PC-3 (cell line): ENCODE measurements at regions not wholly inside any gene's neighbourhood (a gene's known extent, or its start where the extent isn't known, plus 50 kb on each side); places are given as distances from the start of the nearest gene placed in this dataset.

Experiments
- ATAC-seq: fragments of 200-7000 bp; cut with Tn5 transposase; 2 replicates; pipeline ENCODE4 v1.9.1; 2020; ENCODE audit warnings: mild to moderate bottlenecking, moderate library complexity
- BruUV-seq: library from RNA; stranded (reverse); fragments of 400-500 nt; replicated peaks from 2 replicates; lab custom pipeline; 2021; lab: Mats Ljungman, UMichigan
- CTCF ChIA-PET: fragments of 300-600 bp; sonication (Branson Sonifier 250); formaldehyde crosslinking; loops from one replicate; lab custom pipeline; 2022; ENCODE audit warnings: antibody characterized with exemption; lab: Charles Lee
- POLR2A ChIA-PET: fragments of 300-600 bp; sonication (Branson Sonifier 250); formaldehyde crosslinking; loops from one replicate; lab custom pipeline; 2022; ENCODE audit warnings: antibody characterized with exemption; ENCODE audit not compliant: unreplicated experiment; lab: Charles Lee
- DNase-seq: peaks from one replicate; pipeline ENCODE4 v3.0.0-alpha.2; 2015
- H2AFZ ChIP-seq: fragments of 300-600 bp; sonication (generic); 2 replicates; pipeline ENCODE4 v1.6.0; 2016; ENCODE audit warnings: antibody characterized with exemption, low read length
- H3F3A ChIP-seq: fragments of 300-600 bp; sonication (generic); one replicate; pipeline ENCODE4 v1.6.0; 2017; ENCODE audit warnings: antibody characterized with exemption, low read length, control low read depth, mild to moderate bottlenecking; ENCODE audit not compliant: unreplicated experiment
- H3K27ac ChIP-seq: fragments of 300-600 bp; sonication (generic); 2 replicates; pipeline ENCODE4 v1.5.1; 2016; ENCODE audit warnings: mild to moderate bottlenecking, low read length
- H3K27me3 ChIP-seq: fragments of 300-600 bp; sonication (generic); 2 replicates; pipeline ENCODE4 v1.6.1; 2016; ENCODE audit warnings: low read length, mixed read lengths
- H3K36me3 ChIP-seq: fragments of 300-600 bp; sonication (generic); 2 replicates; pipeline ENCODE4 v1.6.1; 2016; ENCODE audit warnings: low read depth, mixed run types, low read length, mixed read lengths
- H3K4me1 ChIP-seq: fragments of 300-600 bp; sonication (generic); 2 replicates; pipeline ENCODE4 v1.5.1; 2016; ENCODE audit warnings: low read length; ENCODE audit not compliant: insufficient read depth
- H3K4me2 ChIP-seq: fragments of 300-600 bp; sonication (generic); 2 replicates; pipeline ENCODE4 v1.6.0; 2016; ENCODE audit warnings: low read length
- H3K4me3 ChIP-seq: fragments of 300-600 bp; sonication (generic); 2 replicates; pipeline ENCODE4 v1.5.1; 2016; ENCODE audit warnings: mild to moderate bottlenecking, low read length, mixed read lengths
- H3K79me2 ChIP-seq: fragments of 300-600 bp; sonication (generic); 2 replicates; pipeline ENCODE4 v1.6.1; 2017; ENCODE audit warnings: low read length, mixed read lengths
- H3K9ac ChIP-seq: fragments of 300-600 bp; sonication (generic); 2 replicates; pipeline ENCODE4 v1.6.0; 2016; ENCODE audit warnings: mild to moderate bottlenecking, low read length
- H3K9me2 ChIP-seq: fragments of 300-600 bp; sonication (generic); replicated peaks from 2 replicates; pipeline ENCODE4 v1.6.1; 2016; ENCODE audit warnings: mixed run types, low read length, mixed read lengths
- H3K9me3 ChIP-seq: fragments of 300-600 bp; sonication (generic); 2 replicates; pipeline ENCODE4 v1.6.1; 2016; ENCODE audit warnings: low read length, mixed read lengths
- H4K20me1 ChIP-seq: fragments of 300-600 bp; sonication (generic); 2 replicates; pipeline ENCODE4 v1.6.1; 2016; ENCODE audit warnings: low read length, mixed read lengths
- CTCF ChIP-seq: fragments of 300-600 bp; sonication (generic); conservative IDR thresholded peaks from 2 replicates; pipeline ENCODE4 v1.5.1; 2017; ENCODE audit warnings: antibody characterized with exemption, low read depth, mild to moderate bottlenecking, low read length
- EZH2 ChIP-seq: fragments of 300-600 bp; sonication (generic); IDR thresholded peaks from one replicate; pipeline ENCODE4 v1.6.1; 2017; ENCODE audit warnings: antibody characterized with exemption, mild to moderate bottlenecking, low read length; ENCODE audit not compliant: unreplicated experiment
- EZH2phosphoT487 ChIP-seq: fragments of 300-600 bp; sonication (generic); IDR thresholded peaks from 2 replicates; pipeline ENCODE4 v1.6.1; 2018; ENCODE audit warnings: mild to moderate bottlenecking, antibody characterized with exemption, low read length, borderline replicate concordance
- intact Hi-C: fragments of 100-400 bp; cut with micrococcal nuclease; formaldehyde crosslinking; loops from 2 replicates; pipeline ENCODE4 v1.9.0; 2023

GRCh38 chr3:186425788-186426730 lies 64.0 kb upstream of the DGKG start:
- peaks cover 30% of the 10 kb centered on the region for H3K4me1 ChIP-seq
- H3K4me3 ChIP-seq = no peak overlapping the region
- H3F3A ChIP-seq = no peaks in the 10 kb centered on the region
- 0 out of 2 replicates have a peak overlapping the region, but pooled peaks have one; percentile 2 for H2AFZ ChIP-seq
- H3K9ac ChIP-seq = no peak overlapping the region
- H3K27me3 ChIP-seq = no peaks in the 10 kb centered on the region
- H3K4me2 ChIP-seq = peak overlapping the region; percentile 55
- H3K9me2 ChIP-seq = no peaks in the 10 kb centered on the region
- ChIA-PET POLR2A (interaction anchor here (0.6 kb wide), 1 partner anchor 490 kb away, joined by 3 read pairs; no protein-coding TSS in a partner anchor), CTCF (interaction anchor here (0.6 kb wide), 1 partner anchor 153 kb away, joined by 12 read pairs; no protein-coding TSS in a partner anchor)
- BruUV-seq = no TSS peak
- H3K9me3 ChIP-seq = no peaks in the 10 kb centered on the region
- peak overlapping the region; percentile 60 for H3K27ac ChIP-seq
- intact Hi-C loops = loop anchor here (1.0 to 2.0 kb wide), 2 partner anchors 8 to 27 kb away; no protein-coding TSS in a partner anchor
- TF ChIP-seq EZH2phosphoT487 = no peak
- no peak for TF ChIP-seq EZH2
- TF ChIP-seq CTCF = peak; percentile 62
- peak; percentile 81 for DNase-seq
- no peaks in the 10 kb centered on the region for H4K20me1 ChIP-seq
- no peaks in the 10 kb centered on the region for H3K36me3 ChIP-seq
- peak; percentile 89 for ATAC-seq
- no peaks in the 10 kb centered on the region for H3K79me2 ChIP-seq

DNA sequence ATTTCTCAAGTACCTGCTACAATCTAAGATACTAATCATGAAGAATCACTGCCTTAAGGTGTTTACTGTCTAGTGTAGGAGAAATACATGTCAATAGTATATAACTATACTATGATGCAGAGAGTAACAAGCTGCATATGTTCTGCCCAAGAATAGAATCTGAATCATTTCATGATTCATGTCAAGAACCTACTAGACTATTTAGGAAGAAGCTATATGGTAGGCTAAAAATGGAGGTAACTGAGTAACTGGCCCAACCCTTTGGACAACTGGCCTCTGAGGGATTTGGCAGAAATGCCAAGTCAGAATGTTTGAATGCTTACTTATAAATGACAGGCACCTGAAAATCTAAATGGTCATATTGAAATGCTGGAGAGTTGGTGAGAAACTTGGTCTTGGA lies 59.9 kb upstream of the DGKG start:
- Histone ChIP-seq H3K9me2 (no peaks in the 10 kb centered on the region), H3K79me2 (no peaks in the 10 kb centered on the region), H3K9me3 (no peaks in the 10 kb centered on the region), H3K4me2 (no peak overlapping the region), H3F3A (no peaks in the 10 kb centered on the region), H3K4me1 (peaks cover 52% of the 10 kb centered on the region), H2AFZ (no peak overlapping the region), H3K27ac (no peak overlapping the region), H4K20me1 (no peaks in the 10 kb centered on the region), H3K27me3 (no peaks in the 10 kb centered on the region), H3K36me3 (no peaks in the 10 kb centered on the region), H3K4me3 (no peak overlapping the region), H3K9ac (no peak overlapping the region)
- ChIA-PET POLR2A (no interaction called here), CTCF (no interaction called here)
- ATAC-seq = no peak
- TF ChIP-seq EZH2phosphoT487 (no peak), CTCF (no peak), EZH2 (no peak)
- no TSS peak for BruUV-seq
- intact Hi-C loops = no loop called here
- DNase-seq = peak; percentile 45
